H1 (cell line): ENCODE measurements at regions not wholly inside any gene's neighbourhood (a gene's known extent, or its start where the extent isn't known, plus 50 kb on each side); places are given as distances from the start of the nearest gene placed in this dataset.
A peak's percentile ranks its signal among the peaks of the same experiment; 100 is the strongest.

Experiments used
- CTCF ChIA-PET: fragments of 300-600 bp; sonication (Branson Sonifier 250); formaldehyde crosslinking; loops from one replicate; lab custom pipeline; 2021; ENCODE audit not compliant: partially characterized antibody; lab: Charles Lee
- POLR2A ChIA-PET: fragments of 300-600 bp; sonication (Branson Sonifier 250); formaldehyde crosslinking; loops from one replicate; lab custom pipeline; 2021; ENCODE audit warnings: inconsistent platforms; ENCODE audit not compliant: partially characterized antibody; lab: Charles Lee
- DNase-seq, 2 experiments: peaks; one replicate each; pipeline versions ENCODE4 v3.0.0 to v3.0.0-alpha.2; 2010 to 2022; ENCODE audit warnings: low spot score in 2 of 2, low read depth in 1 of 2, mixed read lengths in 1 of 2
- FAIRE-seq: peaks from 2 replicates; lab custom pipeline; 2011; peaks lifted over from hg19 to GRCh38; lab: Jason Lieb, UNC
- H2AFZ ChIP-seq: 2 replicates; pipeline ENCODE4 v1.8.1; 2012; ENCODE audit warnings: low read length, inconsistent platforms
- H2AK5ac ChIP-seq: 2 replicates; pipeline ENCODE4 v1.6.1; 2013; ENCODE audit warnings: low read depth, low read length
- H2BK120ac ChIP-seq: replicated peaks from 2 replicates; pipeline ENCODE3; 2013; ENCODE audit warnings: low read depth, low read length, inconsistent platforms
- H2BK12ac ChIP-seq: 2 replicates; pipeline ENCODE4 v1.6.1; 2013; ENCODE audit warnings: low read depth, low read length
- H2BK15ac ChIP-seq: 2 replicates; pipeline ENCODE4 v1.6.1; 2013; ENCODE audit warnings: low read length
- H2BK20ac ChIP-seq: 2 replicates; pipeline ENCODE4 v1.6.1; 2013; ENCODE audit warnings: low read length
- H2BK5ac ChIP-seq: 2 replicates; pipeline ENCODE4 v1.6.1; 2013; ENCODE audit warnings: low read depth, low read length
- H3K14ac ChIP-seq: 2 replicates; pipeline ENCODE4 v1.6.1; 2013; ENCODE audit warnings: inconsistent platforms; ENCODE audit not compliant: insufficient read length
- H3K18ac ChIP-seq: 2 replicates; pipeline ENCODE4 v1.6.1; 2013; ENCODE audit warnings: low read length; ENCODE audit errors: extremely low read depth
- H3K23ac ChIP-seq: 2 replicates; pipeline ENCODE4 v1.6.1; 2013; ENCODE audit warnings: inconsistent platforms; ENCODE audit not compliant: insufficient read length
- H3K23me2 ChIP-seq: 2 replicates; pipeline ENCODE4 v1.6.1; 2013; ENCODE audit warnings: low read depth, low read length
- H3K27ac ChIP-seq: 2 replicates; pipeline ENCODE4 v1.6.1; 2011; ENCODE audit warnings: low read depth, low read length, inconsistent platforms
- H3K27me3 ChIP-seq, 4 experiments: replicated peaks in 1 of 4; 1 replicate in 1 of 4; 2 replicates in 3 of 4; pipeline versions ENCODE4 v1.6.1 to v1.8.1; 2011 to 2013; ENCODE audit warnings: low read length in 3 of 4, mild to moderate bottlenecking in 3 of 4, inconsistent platforms in 2 of 4, mixed read lengths in 2 of 4, moderate library complexity in 1 of 4; ENCODE audit not compliant: control insufficient read depth in 3 of 4, insufficient read depth in 3 of 4; ENCODE audit errors: extremely low read depth in 1 of 4
- H3K36me3 ChIP-seq, 4 experiments: 2 replicates each; pipeline versions ENCODE4 v1.6.1 to v1.8.1; 2011 to 2013; ENCODE audit warnings: mild to moderate bottlenecking in 4 of 4, low read length in 3 of 4, moderate library complexity in 2 of 4, control low read depth in 1 of 4, inconsistent platforms in 1 of 4; ENCODE audit not compliant: insufficient read depth in 4 of 4, control insufficient read depth in 2 of 4
- H3K4ac ChIP-seq: replicated peaks from 2 replicates; pipeline ENCODE3; 2013; ENCODE audit warnings: low read length, low read depth, mixed read lengths, inconsistent platforms; ENCODE audit not compliant: insufficient read length
- H3K4me1 ChIP-seq, 4 experiments: replicated peaks in 1 of 4; 1 replicate in 1 of 4; 2 replicates in 3 of 4; pipeline versions ENCODE4 v1.6.1 to v1.8.1; 2011 to 2013; ENCODE audit warnings: low read length in 3 of 4, inconsistent platforms in 2 of 4, mixed read lengths in 1 of 4; ENCODE audit not compliant: insufficient read depth in 4 of 4, control insufficient read depth in 3 of 4
- H3K4me2 ChIP-seq, 2 experiments: 2 replicates each; pipeline versions ENCODE4 v1.6.1 to v1.8.1; 2011 to 2013; ENCODE audit warnings: low read depth in 2 of 2, low read length in 2 of 2, control low read depth in 1 of 2, inconsistent platforms in 1 of 2, mild to moderate bottlenecking in 1 of 2; ENCODE audit not compliant: insufficient read depth in 1 of 2
- H3K4me3 ChIP-seq, 4 experiments: fragments of 200-600, 300-600 bp in 1 of 4; sonication (generic), shearing (Covaris generic), sonication (Bioruptor Twin) in 1 of 4; 2 replicates each; pipeline versions ENCODE4 v1.5.1 to v1.8.1; 2011 to 2016; ENCODE audit warnings: low read length in 4 of 4, low read depth in 3 of 4, control low read depth in 2 of 4, inconsistent platforms in 2 of 4, mild to moderate bottlenecking in 2 of 4, mixed read lengths in 1 of 4, moderate library complexity in 1 of 4; ENCODE audit not compliant: insufficient read depth in 2 of 4; ENCODE audit errors: extremely low read depth in 1 of 4
- H3K56ac ChIP-seq: replicated peaks from 2 replicates; pipeline ENCODE3; 2013; ENCODE audit warnings: low read depth, mild to moderate bottlenecking, mixed read lengths, low read length, inconsistent platforms; ENCODE audit not compliant: insufficient read length
- H3K79me1 ChIP-seq: 2 replicates; pipeline ENCODE4 v1.6.1; 2013; ENCODE audit warnings: low read depth, low read length, control low read depth
- H3K79me2 ChIP-seq, 2 experiments: 2 replicates each; pipeline versions ENCODE4 v1.6.1 to v1.8.1; 2012 to 2013; ENCODE audit warnings: low read length in 2 of 2, mild to moderate bottlenecking in 2 of 2, inconsistent platforms in 1 of 2; ENCODE audit not compliant: insufficient read depth in 2 of 2, control insufficient read depth in 1 of 2
- H3K9ac ChIP-seq, 4 experiments: replicated peaks in 1 of 4; 1 replicate in 1 of 4; 2 replicates in 3 of 4; pipeline versions ENCODE4 v1.6.1 to v1.8.1; 2011 to 2013; ENCODE audit warnings: low read depth in 3 of 4, low read length in 3 of 4, control low read depth in 2 of 4, mild to moderate bottlenecking in 2 of 4, moderate library complexity in 2 of 4, inconsistent platforms in 1 of 4; ENCODE audit errors: extremely low read depth in 1 of 4
- H3K9me3 ChIP-seq, 2 experiments: 2 replicates each; pipeline versions ENCODE4 v1.6.1 to v1.8.1; 2012 to 2013; ENCODE audit warnings: mild to moderate bottlenecking in 2 of 2, moderate library complexity in 2 of 2, control low read depth in 1 of 2, inconsistent platforms in 1 of 2, low read depth in 1 of 2, low read length in 1 of 2, mixed read lengths in 1 of 2; ENCODE audit not compliant: insufficient read depth in 2 of 2
- H4K20me1 ChIP-seq, 2 experiments: replicated peaks in 1 of 2; 2 replicates each; pipeline versions ENCODE3 to v1.8.1; 2011 to 2013; ENCODE audit warnings: inconsistent platforms in 2 of 2, low read length in 2 of 2, mild to moderate bottlenecking in 1 of 2; ENCODE audit not compliant: insufficient read depth in 2 of 2, control insufficient read depth in 1 of 2
- H4K5ac ChIP-seq: 2 replicates; pipeline ENCODE4 v1.6.1; 2013; ENCODE audit warnings: low read length, low read depth, mixed read lengths, inconsistent platforms; ENCODE audit not compliant: insufficient read length
- H4K8ac ChIP-seq: 2 replicates; pipeline ENCODE4 v1.8.0; 2013; ENCODE audit warnings: mild to moderate bottlenecking, moderate library complexity, low read length, inconsistent platforms; ENCODE audit not compliant: insufficient read depth; ENCODE audit errors: extremely low read depth
- H4K91ac ChIP-seq: replicated peaks from 2 replicates; pipeline ENCODE3; 2013; ENCODE audit warnings: low read length, mixed read lengths, inconsistent platforms; ENCODE audit not compliant: insufficient read length
- BCL11A ChIP-seq, 2 experiments: IDR thresholded peaks; one replicate each; pipeline ENCODE4 v1.6.1; 2011; ENCODE audit warnings: low read depth in 2 of 2, low read length in 2 of 2, mild to moderate bottlenecking in 2 of 2
- CHD1 ChIP-seq: IDR thresholded peaks from 2 replicates; pipeline ENCODE4 v1.6.1; 2012; ENCODE audit warnings: low read depth, low read length, improper control_type of control experiment
- EZH2 ChIP-seq: fragments of 200-600 bp; sonication (generic); IDR thresholded peaks from 2 replicates; pipeline ENCODE4 v1.7.1; 2012; ENCODE audit warnings: low read depth, mild to moderate bottlenecking, moderate library complexity, low read length, inconsistent platforms; ENCODE audit not compliant: severe bottlenecking
- GABPA ChIP-seq: IDR thresholded peaks from 2 replicates; pipeline ENCODE4 v1.6.1; 2011; ENCODE audit warnings: mild to moderate bottlenecking, low read length, moderate library complexity, borderline replicate concordance; ENCODE audit not compliant: insufficient read depth
- JUND ChIP-seq: IDR thresholded peaks from 2 replicates; pipeline ENCODE4 v1.6.1; 2011; ENCODE audit warnings: mild to moderate bottlenecking, improper control_type of control experiment, low read length
- KDM1A ChIP-seq: fragments of 200-600, 300-600 bp; sonication (generic); IDR thresholded peaks from 2 replicates; pipeline ENCODE4 v1.7.1; 2016; ENCODE audit warnings: mild to moderate bottlenecking, low read length, borderline replicate concordance
- KDM4A ChIP-seq: IDR thresholded peaks from one replicate; pipeline ENCODE4 v1.7.1; 2012; ENCODE audit warnings: low read depth, mild to moderate bottlenecking, moderate library complexity, low read length, inconsistent platforms; ENCODE audit not compliant: severe bottlenecking
- RNF2 ChIP-seq: fragments of 200-900, 300-1000 bp; sonication (generic); IDR thresholded peaks from 2 replicates; pipeline ENCODE4 v1.7.1; 2016; ENCODE audit warnings: borderline replicate concordance, low read depth, mild to moderate bottlenecking, antibody characterized with exemption, low read length; ENCODE audit not compliant: poor library complexity, severe bottlenecking; ENCODE audit errors: missing control alignments
- SIN3A ChIP-seq, 2 experiments: IDR thresholded peaks in 1 of 2; conservative IDR thresholded peaks in 1 of 2; 2 replicates each; pipeline ENCODE4 v1.6.1; 2011 to 2012; ENCODE audit warnings: low read length in 2 of 2, improper control_type of control experiment in 1 of 2, low read depth in 1 of 2, mild to moderate bottlenecking in 1 of 2
- SP1 ChIP-seq: IDR thresholded peaks from 2 replicates; pipeline ENCODE4 v1.6.1; 2011; ENCODE audit warnings: low read depth, low read length
- SP4 ChIP-seq: IDR thresholded peaks from 2 replicates; pipeline ENCODE4 v1.6.1; 2012; ENCODE audit warnings: low read length, inconsistent platforms
- SRF ChIP-seq: IDR thresholded peaks from 2 replicates; pipeline ENCODE4 v1.6.1; 2011; ENCODE audit warnings: mild to moderate bottlenecking, low read depth, low read length, moderate library complexity
- TBP ChIP-seq: IDR thresholded peaks from 2 replicates; pipeline ENCODE4 v1.6.1; 2011; ENCODE audit warnings: low read depth, low read length, improper control_type of control experiment
- WGBS, 2 experiments: shearing (Covaris generic) in 1 of 2; methylation state at CpG; one replicate each; pipeline versions ENCODE4 v1.1.6 to v1.1.7; 2013 to 2015; ENCODE audit warnings: low lambda C conversion rate in 2 of 2, mixed read lengths in 2 of 2, inconsistent platforms in 1 of 2, low coverage in 1 of 2, missing lambda C conversion rate in 1 of 2; ENCODE audit not compliant: insufficient replicate concordance in 2 of 2, insufficient coverage in 1 of 2, insufficient read length in 1 of 2; ENCODE audit errors: extremely low coverage in 1 of 2, missing lambda C conversion rate in 1 of 2; 5-methylcytosine and 5-hydroxymethylcytosine counted together

DNA sequence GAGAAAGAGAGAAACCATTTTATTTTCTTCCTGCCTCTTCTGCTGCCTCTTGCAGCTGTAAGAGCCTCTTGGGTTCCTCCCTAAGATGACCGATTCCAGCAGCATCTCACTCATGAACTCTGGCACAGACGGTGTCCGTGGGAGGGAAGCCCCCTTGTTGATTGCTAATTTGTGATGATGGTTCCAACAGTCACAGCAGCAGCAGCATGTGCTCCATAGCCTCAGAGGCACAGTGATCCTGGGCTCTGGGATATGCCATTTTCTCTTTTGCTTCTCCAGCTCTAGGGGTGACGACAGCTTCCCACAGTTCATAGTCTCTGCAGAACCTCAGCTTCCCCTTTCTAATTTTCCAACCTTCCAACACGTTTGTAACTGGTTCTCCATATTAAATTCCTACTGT, 324.2 kb upstream of the HS6ST1 start:
- H2AFZ ChIP-seq = no peak overlapping the region
- H3K23me2 ChIP-seq = peaks cover 2% of the 10 kb centered on the region; the same call in 1 of the 2 replicates
- H2BK15ac ChIP-seq = peak overlapping the region; percentile 3; the same call in 1 of the 2 replicates
- peak overlapping the region; percentile 98; the same call in 1 of the 2 replicates for H2BK5ac ChIP-seq
- H3K4me3 ChIP-seq = no peak overlapping the region
- peak overlapping the region; percentile 94 for H4K91ac ChIP-seq
- H2BK20ac ChIP-seq = peak overlapping the region; percentile 98; the same call in 1 of the 2 replicates
- 96% methylated on average over 5 of the region's 5 CpGs; no CpG with 5 or more reads in 1 of the 2 experiments for WGBS, 2 experiments
- H3K4me2 ChIP-seq = no peak overlapping the region
- CTCF ChIA-PET = interaction anchor here (1.1 to 1.2 kb wide), 2 partner anchors 34 to 333 kb away, joined by 3 to 5 read pairs; no protein-coding TSS in a partner anchor
- DNase-seq = no peak
- H3K27ac ChIP-seq = no peak overlapping the region
- no peaks in the 10 kb centered on the region for H3K79me1 ChIP-seq
- peaks cover 0 to 2% (median 0%) of the 10 kb centered on the region in 4 experiments; a peak in 2 of 7 replicates for H3K27me3 ChIP-seq
- POLR2A ChIA-PET = no interaction called here
- no peak overlapping the region for H4K8ac ChIP-seq
- peak overlapping the region; percentile 93 for H2BK120ac ChIP-seq
- no peak for FAIRE-seq
- H3K14ac ChIP-seq = no peak overlapping the region
- peak overlapping the region; percentile 99 for H2BK12ac ChIP-seq
- H3K23ac ChIP-seq = no peak overlapping the region
- peak overlapping the region; percentile 94 for H3K4ac ChIP-seq
- peaks cover 24 to 56% (median 36%) of the 10 kb centered on the region in 4 experiments for H3K4me1 ChIP-seq
- H4K20me1 ChIP-seq = no peaks in the 10 kb centered on the region
- H3K36me3 ChIP-seq = no peaks in the 10 kb centered on the region
- no peaks in the 10 kb centered on the region for H3K9me3 ChIP-seq
- H3K79me2 ChIP-seq = no peaks in the 10 kb centered on the region
- H2AK5ac ChIP-seq = peak overlapping the region; percentile 96; the same call in 1 of the 2 replicates
- no peak overlapping the region for H4K5ac ChIP-seq
- H3K56ac ChIP-seq = no peak overlapping the region
- no peak overlapping the region for H3K9ac ChIP-seq
- peak overlapping the region; percentile 62 for H3K18ac ChIP-seq
- no peak for TF ChIP-seq KDM1A
- no peak for TF ChIP-seq TBP
- TF ChIP-seq GABPA = no peak
- TF ChIP-seq BCL11A (IDR thresholded peaks at IDR 0.05; ENCODE audit: low read depth in 2 of 2, low read length in 2 of 2) = no peak
- TF ChIP-seq SP4 = no peak
- TF ChIP-seq KDM4A = no peak
- no peak for TF ChIP-seq CHD1
- TF ChIP-seq SP1 = no peak
- no peak for TF ChIP-seq EZH2
- no peak for TF ChIP-seq SIN3A (conservative IDR thresholded peaks at IDR 0.05 in 1 of 2, IDR thresholded peaks at IDR 0.05 in 1 of 2; ENCODE audit: low read depth in 1 of 2, low read length in 2 of 2)
- no peak for TF ChIP-seq JUND
- no peak for TF ChIP-seq RNF2
- TF ChIP-seq SRF = no peak
